ENCODE measurements at regions not wholly inside any gene's neighbourhood (a gene's known extent, or its start where the extent isn't known, plus 50 kb on each side); places are given as distances from the start of the nearest gene placed in this dataset.

DNA sequence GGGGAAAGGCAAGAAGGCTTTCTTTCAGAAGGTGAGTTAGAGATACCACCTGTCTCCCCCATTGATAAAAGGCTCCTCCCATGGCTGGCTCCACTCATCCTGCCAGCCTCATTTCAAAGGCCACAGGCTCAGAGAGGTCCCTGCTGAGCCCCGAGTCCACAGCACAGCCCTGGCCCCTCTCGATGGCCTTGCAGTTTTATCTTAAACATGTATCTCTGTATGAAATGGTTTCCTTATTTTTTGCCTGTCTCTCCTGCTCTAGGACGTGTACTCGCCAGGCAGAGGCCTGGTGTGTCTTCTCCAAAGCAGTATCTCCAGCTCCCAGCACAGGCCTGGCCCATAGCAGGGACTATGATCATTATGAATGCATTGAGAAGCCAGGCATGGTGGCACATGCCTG, 160.5 kb upstream of the NSMCE3 start:
- Histone ChIP-seq H3K14ac (replicated peaks; ENCODE audit: low read depth, low read length) (no peak overlapping the region), H3K18ac (ENCODE audit: low read depth, low read length) (no peak overlapping the region), H3K9ac (ENCODE audit: low read depth, low read length) (no peak overlapping the region), H2AK9ac (replicated peaks; ENCODE audit: low read depth, low read length, poor library complexity) (no peak overlapping the region), H2BK5ac (ENCODE audit: low read depth, low read length, poor library complexity, severe bottlenecking) (no peak overlapping the region), H3K36me3 (ENCODE audit: control insufficient read depth, insufficient read depth, low read length) (no peaks in the 10 kb centered on the region), H3K4ac (ENCODE audit: low read depth, low read length) (no peak overlapping the region), H3K9me3 (ENCODE audit: control insufficient read depth, insufficient read depth, low read length) (no peaks in the 10 kb centered on the region), H3K4me3 (ENCODE audit: insufficient read depth, low read depth, low read length) (no peak overlapping the region), H2BK120ac (ENCODE audit: low read depth, low read length) (no peak overlapping the region), H2AFZ (replicated peaks; ENCODE audit: low read length, poor library complexity) (no peak overlapping the region), H3K23ac (ENCODE audit: low read depth, low read length) (no peak overlapping the region), H4K8ac (ENCODE audit: low read depth in 2 of 2, low read length in 2 of 2) (no peak overlapping the region), H3K79me1 (ENCODE audit: low read depth in 1 of 2, low read length in 2 of 2) (no peaks in the 10 kb centered on the region), H3K27ac (ENCODE audit: insufficient read depth, low read length) (no peak overlapping the region), H3K27me3 (ENCODE audit: control insufficient read depth, insufficient read depth, low read length) (no peaks in the 10 kb centered on the region), H2BK15ac (ENCODE audit: low read depth, low read length) (no peak overlapping the region), H4K91ac (ENCODE audit: insufficient read depth, low read depth, low read length) (no peak overlapping the region), H3K4me1 (ENCODE audit: control insufficient read depth, insufficient read depth, low read length) (no peaks in the 10 kb centered on the region), H3K4me2 (ENCODE audit: low read depth, low read length) (no peak overlapping the region), H2BK20ac (ENCODE audit: low read depth, low read length) (no peak overlapping the region), H2AK5ac (ENCODE audit: low read depth, low read length) (no peak overlapping the region), H4K5ac (ENCODE audit: low read depth, low read length) (no peak overlapping the region), H3K56ac (ENCODE audit: extremely low read depth, insufficient read depth, low read length) (no peak overlapping the region), H4K20me1 (ENCODE audit: insufficient read depth, low read length) (no peaks in the 10 kb centered on the region; the same call in 1 of the 2 replicates), H3K9me1 (ENCODE audit: insufficient read depth, low read length) (no peaks in the 10 kb centered on the region)
- BruUV-seq (replicated peaks) = no TSS peak
- ATAC-seq (ENCODE audit: low read depth) (no peak), DNase-seq (no peak)
- WGBS, 2 experiments (ENCODE audit: extremely low coverage in 2 of 2, insufficient read length in 1 of 2) = 67% methylated on average over 2 of the region's 4 CpGs; no CpG with 5 or more reads in 1 of the 2 experiments
- intact Hi-C loops (cut with micrococcal nuclease) = no loop called here
- ChIA-PET CTCF (no interaction called here), POLR2A (ENCODE audit: unreplicated experiment) (no interaction called here)
- in situ Hi-C loops (cut with MboI; ENCODE audit: low sequenced_read_pairs) = no loop called here
- dilution Hi-C loops (cut with HindIII; ENCODE audit: low sequenced_read_pairs, unreplicated experiment) = no loop called here
- TF ChIP-seq, protein P1, sequence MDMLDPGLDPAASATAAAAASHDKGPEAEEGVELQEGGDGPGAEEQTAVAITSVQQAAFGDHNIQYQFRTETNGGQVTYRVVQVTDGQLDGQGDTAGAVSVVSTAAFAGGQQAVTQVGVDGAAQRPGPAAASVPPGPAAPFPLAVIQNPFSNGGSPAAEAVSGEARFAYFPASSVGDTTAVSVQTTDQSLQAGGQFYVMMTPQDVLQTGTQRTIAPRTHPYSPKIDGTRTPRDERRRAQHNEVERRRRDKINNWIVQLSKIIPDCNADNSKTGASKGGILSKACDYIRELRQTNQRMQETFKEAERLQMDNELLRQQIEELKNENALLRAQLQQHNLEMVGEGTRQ (IDR thresholded peaks at IDR 0.05; ENCODE audit: low read depth, low read length) = no peak
- TF ChIP-seq SMC3 (IDR thresholded peaks at IDR 0.05; ENCODE audit: low read depth, low read length) (no peak), RFX5 (IDR thresholded peaks at IDR 0.05; ENCODE audit: low read depth, low read length) (no peak), RCOR1 (IDR thresholded peaks at IDR 0.05; ENCODE audit: insufficient replicate concordance, low read length) (no peak), FOS (IDR thresholded peaks at IDR 0.05; ENCODE audit: low read depth, low read length) (no peak), POLR2A (IDR thresholded peaks at IDR 0.05; ENCODE audit: low read depth, low read length) (no peak), NFE2L2 (IDR thresholded peaks at IDR 0.05; ENCODE audit: low read depth, low read length) (no peak)
